Lower lobe of right lung (tissue), 2 donors: ENCODE measurements at regions not wholly inside any gene's neighbourhood (a gene's known extent, or its start where the extent isn't known, plus 50 kb on each side); places are given as distances from the start of the nearest gene placed in this dataset.
A peak's percentile ranks its signal among the peaks of the same experiment; 100 is the strongest.

ENCODE experiments used
- ATAC-seq, 2 donors: fragments of 200-7000 bp; cut with Tn5 transposase; one replicate each; pipeline ENCODE4 v1.9.1; 2020 to 2022; ENCODE audit warnings: mild to moderate bottlenecking in 2 of 2, moderate library complexity in 2 of 2
- DNase-seq: peaks from one replicate; pipeline ENCODE4 v3.0.0-alpha.2; 2020
- H3K27ac ChIP-seq: fragments of 200-600 bp; one replicate; pipeline ENCODE4 v1.8.0; 2022
- H3K27me3 ChIP-seq: fragments of 200-600 bp; one replicate; pipeline ENCODE4 v1.8.0; 2022; ENCODE audit warnings: low read depth
- H3K36me3 ChIP-seq: fragments of 200-600 bp; one replicate; pipeline ENCODE4 v1.8.0; 2022; ENCODE audit warnings: mild to moderate bottlenecking
- H3K4me1 ChIP-seq: fragments of 200-600 bp; one replicate; pipeline ENCODE4 v1.8.0; 2022
- H3K4me3 ChIP-seq: fragments of 200-600 bp; one replicate; pipeline ENCODE4 v1.8.0; 2022; ENCODE audit warnings: mild to moderate bottlenecking
- H3K9me3 ChIP-seq: fragments of 200-600 bp; one replicate; pipeline ENCODE4 v1.8.0; 2022
- intact Hi-C: fragments of 100-400 bp; cut with DNase I; formaldehyde crosslinking; loops from one replicate; pipeline ENCODE4 v1.11.0; 2022
- TF ChIP-seq, protein P1 (sequence below): fragments of 200-600 bp; IDR thresholded peaks from one replicate; pipeline ENCODE4 v1.8.0; 2022; ENCODE audit warnings: antibody characterized with exemption, mild to moderate bottlenecking
- donor health status: DM: no; HTN: yes; CAD: no; lungs with severe emphysema.

DNA sequence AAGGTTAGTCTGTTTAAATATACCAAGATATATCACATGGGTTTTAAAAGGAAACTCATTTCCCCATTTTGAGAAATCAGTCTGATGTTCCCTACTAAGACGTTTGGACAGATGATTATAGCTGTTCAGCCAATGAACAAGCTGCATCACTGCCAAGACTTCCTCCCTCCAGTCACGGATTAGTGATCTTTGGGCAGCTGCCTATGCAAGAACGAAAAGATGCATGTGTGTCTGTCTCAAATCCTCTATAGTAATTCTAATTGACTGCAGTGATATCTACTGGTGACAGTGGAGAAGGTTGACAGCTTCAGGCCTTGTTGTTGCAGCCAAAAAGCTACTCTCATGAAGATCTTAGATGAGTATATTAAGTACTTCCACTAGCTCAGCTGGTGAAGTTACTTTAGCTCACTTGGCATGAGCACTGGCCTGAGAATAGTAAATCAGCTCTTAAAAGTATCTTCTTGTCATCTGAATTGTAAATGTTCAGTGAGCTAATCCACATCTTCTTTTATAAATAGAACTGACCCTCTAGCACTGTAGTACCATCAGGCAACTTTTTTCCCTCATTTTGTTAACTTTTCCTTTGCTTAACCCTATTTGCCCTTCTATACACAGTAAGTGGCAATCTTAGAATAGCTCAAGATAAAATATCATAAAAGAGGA, 134.5 kb upstream of the PCDH10 start:
- TF ChIP-seq, protein P1, sequence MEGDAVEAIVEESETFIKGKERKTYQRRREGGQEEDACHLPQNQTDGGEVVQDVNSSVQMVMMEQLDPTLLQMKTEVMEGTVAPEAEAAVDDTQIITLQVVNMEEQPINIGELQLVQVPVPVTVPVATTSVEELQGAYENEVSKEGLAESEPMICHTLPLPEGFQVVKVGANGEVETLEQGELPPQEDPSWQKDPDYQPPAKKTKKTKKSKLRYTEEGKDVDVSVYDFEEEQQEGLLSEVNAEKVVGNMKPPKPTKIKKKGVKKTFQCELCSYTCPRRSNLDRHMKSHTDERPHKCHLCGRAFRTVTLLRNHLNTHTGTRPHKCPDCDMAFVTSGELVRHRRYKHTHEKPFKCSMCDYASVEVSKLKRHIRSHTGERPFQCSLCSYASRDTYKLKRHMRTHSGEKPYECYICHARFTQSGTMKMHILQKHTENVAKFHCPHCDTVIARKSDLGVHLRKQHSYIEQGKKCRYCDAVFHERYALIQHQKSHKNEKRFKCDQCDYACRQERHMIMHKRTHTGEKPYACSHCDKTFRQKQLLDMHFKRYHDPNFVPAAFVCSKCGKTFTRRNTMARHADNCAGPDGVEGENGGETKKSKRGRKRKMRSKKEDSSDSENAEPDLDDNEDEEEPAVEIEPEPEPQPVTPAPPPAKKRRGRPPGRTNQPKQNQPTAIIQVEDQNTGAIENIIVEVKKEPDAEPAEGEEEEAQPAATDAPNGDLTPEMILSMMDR: no peak
- ATAC-seq: no peak
- H3K27me3 ChIP-seq: no peaks in the 10 kb centered on the region
- H3K27ac ChIP-seq: no peak overlapping the region
- no peak overlapping the region for H3K4me3 ChIP-seq
- no peaks in the 10 kb centered on the region for H3K36me3 ChIP-seq
- H3K9me3 ChIP-seq: peaks cover 6% of the 10 kb centered on the region
- DNase-seq: no peak
- intact Hi-C loops: no loop called here
- H3K4me1 ChIP-seq: no peaks in the 10 kb centered on the region

DNA sequence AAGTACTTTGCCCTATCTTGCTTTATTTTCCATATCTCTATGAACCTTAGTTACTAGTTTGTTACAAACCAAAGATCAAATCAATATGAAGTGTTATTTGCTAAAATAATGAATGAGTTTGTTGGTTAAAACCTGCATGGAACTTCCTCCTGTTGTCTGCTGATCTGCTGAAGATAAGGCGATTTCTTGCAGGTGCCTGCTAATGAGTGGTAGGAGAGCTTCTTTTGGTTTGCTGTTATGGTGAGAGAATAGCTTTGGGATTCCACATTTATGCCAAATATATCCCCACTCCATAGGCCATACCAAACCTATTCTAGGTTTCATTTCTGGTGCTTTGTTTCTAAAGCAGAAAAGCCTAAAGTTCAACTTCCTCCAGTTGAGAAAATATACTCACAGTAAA, 103.8 kb upstream of the PCDH10 start:
- no peak overlapping the region for H3K27ac ChIP-seq

GRCh38 chr4:133046156-133046555, 102.9 kb upstream of the PCDH10 start:
- TF ChIP-seq, protein P1: no peak
- peak in 1 of 2 donors; percentile 34 for ATAC-seq
- intact Hi-C loops: no loop called here

More for the DNA sequence above, 103.8 kb upstream of the PCDH10 start:
- H3K27me3 ChIP-seq: no peaks in the 10 kb centered on the region
- ATAC-seq (no peak), DNase-seq (no peak)
- TF ChIP-seq, protein P1: no peak
- H3K36me3 ChIP-seq: no peaks in the 10 kb centered on the region
- intact Hi-C loops: no loop called here
- H3K4me3 ChIP-seq: no peak overlapping the region
- no peaks in the 10 kb centered on the region for H3K4me1 ChIP-seq
- no peaks in the 10 kb centered on the region for H3K9me3 ChIP-seq

GRCh38 chr4:133058701-133059100, 90.4 kb upstream of the PCDH10 start:
- Histone ChIP-seq H3K27ac (no peak overlapping the region), H3K36me3 (no peaks in the 10 kb centered on the region), H3K27me3 (no peaks in the 10 kb centered on the region), H3K4me1 (no peaks in the 10 kb centered on the region), H3K4me3 (no peak overlapping the region), H3K9me3 (no peaks in the 10 kb centered on the region)
- DNase-seq: no peak
- TF ChIP-seq, protein P1: no peak
- intact Hi-C loops: no loop called here
- no peak for ATAC-seq

More at GRCh38 chr4:133046156-133046555, 102.9 kb upstream of the PCDH10 start:
- no peak overlapping the region for H3K4me3 ChIP-seq
- no peak for DNase-seq
- no peaks in the 10 kb centered on the region for H3K9me3 ChIP-seq
- no peaks in the 10 kb centered on the region for H3K36me3 ChIP-seq
- H3K4me1 ChIP-seq: no peaks in the 10 kb centered on the region
- H3K27ac ChIP-seq: no peak overlapping the region
- H3K27me3 ChIP-seq: no peaks in the 10 kb centered on the region

- Histone ChIP-seq H3K27me3 (no peaks in the 10 kb centered on the region), H3K4me1 (no peaks in the 10 kb centered on the region), H3K36me3 (no peaks in the 10 kb centered on the region), H3K27ac (no peak overlapping the region), H3K4me3 (no peak overlapping the region), H3K9me3 (no peaks in the 10 kb centered on the region)
- intact Hi-C loops: no loop called here
- ATAC-seq (no peak), DNase-seq (no peak)
- TF ChIP-seq, protein P1: no peak
Observed at GRCh38 chr4:133059117-133059516, 90.0 kb upstream of the PCDH10 start.
